ENCODE measurements at regions not wholly inside any gene's neighbourhood (a gene's known extent, or its start where the extent isn't known, plus 50 kb on each side); places are given as distances from the start of the nearest gene placed in this dataset.

- no peak for TF ChIP-seq CTCF (IDR thresholded peaks at IDR 0.05; ENCODE audit: low read length)
- no peak for TF ChIP-seq EZH2phosphoT487 (IDR thresholded peaks at IDR 0.05; ENCODE audit: low read length)
These were observed 208.2 kb upstream of the MAP3K7 start for GRCh38 chr6:90795078-90795477.

Measured in MM.1S (cell line).